ENCODE measurements at regions not wholly inside any gene's neighbourhood (a gene's known extent, or its start where the extent isn't known, plus 50 kb on each side); places are given as distances from the start of the nearest gene placed in this dataset.
A peak's percentile ranks its signal among the peaks of the same experiment; 100 is the strongest.
"Not testable (repeated sequence)": the region's sequence is repeated elsewhere in the genome, so short reads cannot be mapped to it uniquely, and the experiment has no call there.

DNA sequence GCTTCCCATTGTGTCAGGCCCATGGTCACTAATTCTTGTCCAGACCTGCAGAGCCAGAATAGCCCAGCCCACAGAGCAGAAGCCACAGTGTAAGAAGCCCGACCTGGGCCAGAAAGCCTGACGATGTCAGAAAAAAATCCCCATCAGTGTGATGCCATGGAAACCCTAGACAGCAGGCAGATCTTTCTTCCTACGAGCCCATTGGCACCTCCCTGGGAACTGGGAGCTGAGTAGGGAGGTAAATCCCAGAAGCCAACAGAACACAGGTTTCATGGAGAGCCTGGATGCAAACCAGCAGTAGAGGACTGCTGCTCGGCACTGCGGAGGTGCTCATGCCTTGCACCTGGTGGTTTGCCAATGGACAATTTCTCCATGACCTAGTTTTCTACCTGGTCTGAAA is 82.2 kb upstream of the SLC22A16 start:
- no peak for DNase-seq

DNA sequence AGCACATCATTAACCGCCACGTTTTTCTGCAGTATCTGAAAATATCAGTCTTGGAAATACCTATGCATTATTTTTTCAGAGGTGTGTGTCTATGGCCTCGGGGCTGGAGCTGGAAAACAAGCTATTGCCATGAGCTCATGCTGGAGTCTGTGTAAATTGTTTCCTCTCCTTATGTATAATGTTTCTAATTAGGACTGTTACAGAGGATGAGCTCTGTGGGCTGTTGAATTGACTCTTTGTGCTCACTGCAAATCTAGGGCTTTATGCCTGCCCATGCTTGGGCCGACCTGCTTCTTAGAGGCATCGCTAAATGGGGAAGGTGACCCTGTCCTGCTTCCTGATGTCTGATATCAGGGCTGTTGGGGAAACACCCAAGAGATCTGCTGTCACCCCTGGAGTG is 80.8 kb upstream of the SLC22A16 start:
- DNase-seq, result peak; percentile 23

DNA sequence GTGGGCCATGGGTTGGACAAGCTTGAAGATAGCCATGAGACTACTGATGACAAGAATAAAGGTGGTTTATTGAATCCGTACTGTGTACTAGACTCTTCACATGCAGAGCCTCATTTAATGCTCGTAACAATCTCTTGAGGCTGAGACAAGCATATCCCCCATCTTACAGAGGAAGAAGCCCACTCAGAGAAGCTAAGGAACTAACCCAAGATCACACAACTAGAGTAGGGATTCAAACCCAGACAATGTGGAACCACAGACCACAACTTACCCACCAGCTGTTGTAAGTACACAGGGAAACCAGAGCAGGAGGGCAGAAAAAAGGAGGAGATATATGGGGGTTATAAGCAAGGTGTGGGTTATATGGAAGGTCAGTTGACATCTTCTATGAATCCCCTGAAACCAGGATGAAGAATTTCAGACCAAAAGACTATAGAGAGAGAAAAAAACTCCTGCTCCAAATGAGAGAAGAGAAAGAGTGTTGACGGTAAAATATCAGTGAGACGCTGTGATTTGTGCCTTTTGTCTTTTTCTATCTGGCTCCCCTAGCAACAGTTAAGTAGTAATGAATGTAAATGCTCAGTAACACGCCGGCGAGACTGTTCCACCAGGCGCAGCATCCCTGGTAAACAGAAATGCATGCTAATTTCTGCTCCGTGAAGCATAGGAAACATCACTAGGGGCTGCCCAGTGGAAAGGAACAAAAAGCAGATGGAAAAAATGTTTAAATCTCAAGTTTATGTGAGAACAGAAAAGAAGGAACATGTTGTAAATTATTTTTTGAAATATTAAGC is 80.1 kb upstream of the SLC22A16 start:
- no peak for DNase-seq

DNA sequence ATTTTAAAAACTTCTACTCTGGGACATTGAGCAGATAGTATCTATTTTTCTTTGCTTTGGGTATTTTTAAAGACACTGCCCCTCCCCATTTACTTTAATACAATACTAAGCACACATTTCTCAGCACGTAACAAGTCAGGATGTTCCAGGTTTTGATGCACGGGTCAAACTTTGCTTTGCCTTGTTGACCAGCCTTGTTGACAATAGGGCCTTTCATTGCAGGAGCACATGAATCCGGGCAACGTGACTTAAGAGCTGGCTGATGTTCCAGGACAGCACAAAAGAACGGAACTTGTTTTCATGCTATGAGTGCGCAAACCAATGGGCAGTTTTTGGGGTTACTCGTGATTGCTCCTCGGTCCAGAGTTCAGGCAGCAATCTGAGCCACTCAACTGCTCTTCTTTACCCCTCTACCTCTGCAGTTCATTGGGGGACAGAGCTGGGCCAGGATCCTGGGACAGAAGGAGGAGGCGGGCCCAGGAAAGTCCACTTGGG is 78.6 kb upstream of the SLC22A16 start:
- DNase-seq, result no peak

DNA sequence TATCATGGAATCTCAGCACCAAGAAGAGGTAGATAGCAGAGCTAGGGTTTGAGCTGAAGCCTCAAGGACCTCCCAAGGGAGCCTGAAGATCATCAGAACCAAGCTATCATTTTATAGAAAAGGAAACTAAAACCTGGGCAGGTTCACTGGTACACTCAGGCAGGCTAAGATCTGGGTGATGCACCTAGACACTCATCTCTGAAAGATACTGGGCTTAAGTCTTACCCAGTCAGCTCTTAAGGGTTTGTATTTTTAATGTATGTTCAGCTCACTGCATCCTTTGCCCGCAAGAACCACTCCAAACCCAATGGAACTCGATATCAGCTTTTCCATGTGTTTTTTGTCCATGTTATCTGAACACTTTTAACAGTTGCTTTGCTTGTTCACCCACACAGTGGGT is 78.0 kb upstream of the SLC22A16 start:
- no peak for DNase-seq

DNA sequence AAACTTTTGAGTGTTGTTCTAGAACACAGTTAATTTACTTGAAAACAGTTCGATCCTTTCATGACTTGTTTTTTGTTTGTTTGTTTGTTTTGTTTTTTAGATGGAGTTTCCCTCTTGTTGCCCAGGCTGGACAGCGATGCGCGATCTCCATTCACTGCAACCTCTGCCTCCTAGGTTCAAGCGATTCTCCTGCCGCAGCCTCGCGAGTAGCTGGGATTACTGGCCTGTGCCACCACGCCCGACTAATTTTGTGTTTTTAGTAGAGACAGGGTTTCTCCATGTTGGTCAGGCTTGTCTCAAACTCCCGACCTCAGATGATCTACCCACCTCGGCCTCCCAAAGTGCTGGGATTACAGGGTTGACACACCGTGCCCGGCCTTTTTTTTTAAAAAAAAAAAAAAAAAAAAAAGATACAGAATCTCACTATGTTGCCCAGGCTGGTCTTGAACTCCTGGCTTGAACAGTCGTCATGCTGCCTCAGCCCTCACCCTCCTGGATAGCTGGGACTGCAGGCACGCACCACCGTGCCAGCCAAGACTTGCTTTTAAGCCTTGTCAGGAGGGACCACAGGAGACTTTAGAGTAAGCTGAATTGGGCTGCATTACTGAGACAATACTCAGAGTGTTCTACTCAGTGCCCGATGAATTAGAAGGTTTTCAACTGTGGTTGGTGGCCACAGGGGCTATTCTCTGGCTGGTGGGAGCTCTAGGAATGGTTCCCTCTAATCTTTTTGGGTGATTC is 76.7 kb upstream of the SLC22A16 start:
- no peak for DNase-seq

DNA sequence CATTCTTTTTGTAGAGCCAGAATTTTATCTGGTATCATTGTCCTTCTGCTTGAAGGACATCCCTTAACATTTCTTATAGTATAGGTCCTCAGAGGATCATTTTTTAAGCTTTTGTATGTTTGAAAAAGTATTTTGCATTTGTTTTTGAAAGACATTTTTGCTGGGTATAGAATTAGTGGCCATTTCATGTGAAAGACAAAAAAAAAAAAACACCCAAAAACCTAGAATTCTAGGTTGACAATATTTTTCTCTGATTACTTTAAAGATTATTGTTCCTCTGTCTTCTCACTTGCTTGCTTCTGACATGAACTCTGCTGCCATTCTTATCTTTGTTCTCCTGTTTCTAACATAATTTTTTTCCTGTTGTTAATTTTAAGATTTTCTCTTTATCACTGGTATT is 75.7 kb upstream of the SLC22A16 start:
- DNase-seq, result no peak

DNA sequence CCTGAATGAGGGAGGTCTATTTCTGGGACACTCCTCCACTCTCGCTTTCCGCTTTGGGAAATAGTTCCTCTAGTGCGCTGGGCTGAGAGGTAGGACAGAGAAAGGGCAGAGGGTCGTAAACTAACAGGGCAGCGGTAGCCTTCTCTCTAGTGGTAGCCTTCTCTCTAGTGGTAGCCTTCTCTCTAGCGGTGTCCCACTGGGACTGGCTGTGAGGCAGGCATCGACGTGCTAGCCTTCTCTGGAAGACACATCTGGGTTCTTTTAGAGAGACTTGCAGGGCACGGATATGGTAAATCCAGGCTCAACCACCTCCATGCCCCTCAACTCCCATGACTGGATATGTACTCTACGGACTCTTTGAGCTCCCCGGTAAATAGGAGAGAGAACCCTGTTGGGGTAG is 74.7 kb upstream of the SLC22A16 start:
- DNase-seq, result no peak

DNA sequence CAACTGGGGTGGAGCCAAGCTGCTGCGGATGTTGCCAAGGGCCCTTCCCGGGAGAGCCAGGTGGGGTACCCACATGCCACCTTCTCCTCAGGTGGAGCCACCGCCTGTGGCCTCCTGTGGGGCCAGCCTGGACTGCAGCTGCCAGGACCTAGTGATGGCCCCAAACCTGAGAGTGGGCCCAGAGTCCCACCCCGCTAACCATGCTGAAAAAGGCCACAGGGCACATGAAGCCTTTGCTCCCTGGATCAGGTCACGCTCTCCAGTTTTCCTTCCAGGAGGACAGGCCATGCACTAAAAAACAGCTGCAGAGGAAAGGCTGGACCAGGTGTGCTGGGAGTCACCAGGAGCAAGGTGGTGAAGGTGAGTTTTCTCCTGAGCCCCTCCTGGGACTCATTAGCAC is 73.9 kb upstream of the SLC22A16 start:
- DNase-seq, result no peak

DNA sequence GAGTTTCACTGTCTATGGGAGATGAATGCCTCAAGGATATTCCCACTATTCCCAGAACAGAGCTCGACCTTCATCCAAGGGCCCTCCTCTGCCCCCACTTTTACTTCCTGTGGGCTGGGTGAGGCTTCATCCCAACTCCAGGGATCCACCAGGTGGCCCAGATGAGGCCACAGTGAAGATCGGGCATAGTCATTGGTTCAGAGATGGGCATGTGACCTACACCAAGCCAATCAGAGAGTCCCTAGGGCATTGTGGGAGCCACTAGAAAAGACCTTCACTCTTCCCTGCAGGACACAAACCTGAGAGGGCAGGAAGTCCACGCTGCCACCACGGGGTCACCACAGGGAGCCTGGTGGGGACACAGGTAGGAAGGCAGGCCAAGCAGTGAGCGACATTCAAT is 72.9 kb upstream of the SLC22A16 start:
- no peak for DNase-seq

DNA sequence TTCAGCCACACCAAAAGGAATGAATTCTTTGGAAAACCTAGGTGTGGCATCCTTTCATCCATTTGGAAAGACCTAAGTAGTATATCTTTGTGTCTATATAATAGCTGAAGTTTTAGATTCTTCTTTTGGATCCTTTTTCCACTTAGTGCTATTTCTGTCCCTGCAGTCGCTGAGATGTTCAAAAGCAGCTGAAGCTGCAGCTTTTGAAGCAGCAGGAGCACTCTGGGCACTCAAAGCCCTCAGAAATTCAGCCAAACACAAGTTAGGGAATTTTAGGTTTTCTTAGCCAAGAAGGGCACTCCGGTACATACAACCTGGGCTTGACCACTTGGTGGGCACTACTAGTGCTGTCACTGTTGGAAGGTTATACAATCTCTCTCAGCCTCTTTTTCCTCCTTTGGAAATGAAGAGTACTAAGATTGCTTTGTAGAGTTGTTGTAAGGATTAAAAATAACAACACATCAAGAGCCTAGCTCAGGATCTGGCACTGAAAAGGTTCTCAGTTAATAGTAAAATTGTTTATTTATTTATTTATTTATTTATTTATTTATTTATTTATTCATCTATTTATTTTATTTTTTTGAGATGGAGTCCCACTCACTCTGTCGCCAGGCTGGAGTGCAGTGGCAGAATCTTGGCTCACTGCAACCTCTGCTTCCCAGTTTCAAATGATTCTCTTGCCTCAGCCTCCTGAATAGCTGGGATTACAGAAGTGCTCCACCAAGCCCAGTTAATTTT is 71.9 kb upstream of the SLC22A16 start:
- no peak for DNase-seq

DNA sequence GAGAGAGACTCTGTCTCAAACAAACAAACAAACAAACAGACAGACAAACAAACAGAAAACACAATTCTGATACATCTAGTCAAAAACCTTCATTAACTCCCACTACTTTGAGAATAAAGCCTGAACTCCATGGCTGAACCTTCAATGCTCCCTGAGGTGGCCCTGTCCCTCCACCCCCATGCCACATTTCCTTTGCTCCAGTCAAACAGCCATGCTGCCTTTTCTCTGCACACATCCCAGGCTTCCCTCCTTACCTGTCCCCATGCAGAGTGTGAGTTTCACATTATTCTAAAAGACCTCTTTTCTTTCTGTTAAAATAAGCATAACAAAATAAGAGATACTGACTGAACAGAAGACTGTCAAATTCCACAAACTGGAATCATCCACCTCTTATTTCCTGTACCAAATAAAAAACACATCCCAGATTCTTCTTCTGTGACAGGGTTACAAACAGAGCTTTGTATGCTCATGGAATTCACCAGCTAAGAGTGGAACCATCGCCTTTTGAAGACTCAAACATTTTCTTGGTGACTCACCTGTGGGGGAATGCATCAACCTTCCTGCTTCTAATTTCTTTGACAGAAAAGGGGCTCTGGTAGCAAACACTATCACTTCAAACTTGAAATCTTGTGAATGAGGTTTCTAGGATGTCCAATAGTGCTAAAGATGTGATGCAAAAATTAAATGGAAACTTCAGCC is 71.0 kb upstream of the SLC22A16 start:
- DNase-seq, result no peak

DNA sequence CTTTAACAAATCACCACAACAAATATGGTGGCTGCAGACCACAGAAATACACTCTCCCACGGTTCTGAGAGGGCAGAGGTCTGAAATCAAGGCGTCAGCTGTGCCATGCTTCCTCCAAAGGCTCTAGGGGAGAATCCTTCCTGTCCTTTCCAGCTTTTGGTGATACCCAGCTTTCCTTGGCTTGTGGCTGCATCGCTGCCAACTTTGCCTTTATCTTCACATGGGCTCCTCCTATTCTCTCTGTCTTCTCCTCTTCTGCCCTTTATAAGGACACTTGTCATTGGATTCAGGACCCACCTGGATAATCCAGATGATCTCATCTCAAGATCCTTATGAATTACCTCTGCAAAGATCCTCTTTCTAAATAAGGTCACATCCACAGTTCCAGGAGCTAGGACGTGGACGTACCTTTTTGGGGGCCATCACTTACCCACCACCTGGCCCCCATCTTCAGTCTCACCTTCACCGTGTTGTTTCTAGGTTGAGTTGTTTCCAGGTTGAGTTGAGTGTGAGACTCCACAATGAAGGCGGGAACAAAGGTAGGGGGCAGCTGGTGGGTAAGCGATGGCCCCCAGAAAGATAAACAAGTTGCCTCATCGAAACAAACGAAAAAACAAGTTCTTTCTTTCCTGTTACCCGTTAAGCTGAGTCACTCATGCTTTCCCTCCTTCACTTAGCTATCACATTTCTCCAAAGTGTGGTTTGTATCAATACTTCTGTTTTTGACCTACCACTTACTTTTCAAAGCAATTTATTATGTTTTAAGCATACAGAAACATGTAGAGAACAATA is 68.9 kb upstream of the SLC22A16 start:
- DNase-seq, result no peak

DNA sequence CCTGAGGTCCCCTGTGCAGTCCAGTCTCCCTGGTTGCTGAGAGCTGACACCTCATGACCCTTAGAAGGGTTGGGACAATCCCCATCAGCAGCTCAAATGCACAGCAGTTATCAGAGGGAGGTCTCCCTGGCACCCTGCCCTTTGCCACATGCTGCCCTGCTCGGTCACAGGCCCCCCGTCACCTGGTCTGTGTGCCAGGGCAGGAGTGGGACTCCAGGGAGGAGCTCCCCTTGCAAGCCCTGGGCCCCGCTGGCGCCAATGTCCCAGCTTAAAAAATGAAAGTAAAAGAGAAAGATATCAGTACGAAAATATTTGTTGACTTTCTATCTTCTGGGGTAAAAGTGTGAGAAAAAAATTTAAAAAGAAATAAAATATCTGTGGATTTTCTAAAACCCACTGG is 68.1 kb upstream of the SLC22A16 start:
- no peak for DNase-seq

DNA sequence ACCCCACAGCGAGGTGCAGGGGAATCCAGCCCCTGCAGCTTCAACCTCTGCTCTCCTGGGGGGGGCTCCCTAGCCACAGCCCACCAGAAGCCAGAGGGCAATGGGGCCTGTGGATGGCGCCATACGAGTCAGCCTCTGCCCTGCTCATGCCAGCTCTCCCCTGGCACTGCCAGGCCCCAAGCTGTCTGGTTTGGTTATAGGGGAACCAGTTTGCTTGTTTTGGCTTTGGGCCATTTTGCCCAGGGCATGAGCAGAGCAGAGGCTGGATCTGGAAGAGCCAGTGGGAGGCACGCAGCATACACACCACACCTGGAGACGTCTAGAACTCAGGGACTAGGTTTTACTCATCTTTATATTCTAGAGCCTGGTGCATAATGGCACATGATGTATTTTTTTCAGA is 66.7 kb upstream of the SLC22A16 start:
- no peak for DNase-seq

DNA sequence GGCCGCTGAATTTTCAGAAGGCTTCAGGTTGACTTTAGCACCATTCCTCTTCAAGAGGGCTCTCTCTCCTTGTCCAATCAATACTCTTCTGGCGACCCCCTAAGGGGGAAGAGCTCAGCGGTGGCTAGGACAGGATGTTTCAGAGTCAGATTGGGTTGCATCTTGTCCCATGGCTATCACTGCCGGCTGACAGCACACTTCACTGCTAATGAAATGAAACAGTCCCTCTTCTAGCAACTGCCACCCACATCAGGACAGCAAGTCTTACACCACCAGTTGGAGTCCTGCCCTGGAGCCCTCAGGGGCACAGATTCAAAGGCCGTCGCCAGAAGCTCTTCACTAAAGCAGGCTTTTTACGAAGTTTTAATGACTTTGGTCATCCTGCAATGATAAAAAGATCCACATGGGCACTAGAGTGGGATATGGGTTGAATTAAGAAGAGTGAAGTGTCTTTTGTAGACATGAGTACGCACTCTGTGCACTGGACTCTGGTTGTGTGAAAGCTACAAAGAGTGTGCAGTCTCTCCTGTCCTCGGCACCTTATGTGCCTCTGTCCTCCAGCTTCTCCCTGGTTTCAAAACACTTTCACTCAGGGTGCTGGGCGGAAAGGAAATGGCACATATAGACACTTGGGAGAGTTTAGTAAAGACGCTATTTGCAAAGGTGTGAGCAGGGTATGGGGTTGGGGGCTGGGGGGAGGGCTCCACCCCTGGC is 66.1 kb upstream of the SLC22A16 start:
- no peak for DNase-seq

DNA sequence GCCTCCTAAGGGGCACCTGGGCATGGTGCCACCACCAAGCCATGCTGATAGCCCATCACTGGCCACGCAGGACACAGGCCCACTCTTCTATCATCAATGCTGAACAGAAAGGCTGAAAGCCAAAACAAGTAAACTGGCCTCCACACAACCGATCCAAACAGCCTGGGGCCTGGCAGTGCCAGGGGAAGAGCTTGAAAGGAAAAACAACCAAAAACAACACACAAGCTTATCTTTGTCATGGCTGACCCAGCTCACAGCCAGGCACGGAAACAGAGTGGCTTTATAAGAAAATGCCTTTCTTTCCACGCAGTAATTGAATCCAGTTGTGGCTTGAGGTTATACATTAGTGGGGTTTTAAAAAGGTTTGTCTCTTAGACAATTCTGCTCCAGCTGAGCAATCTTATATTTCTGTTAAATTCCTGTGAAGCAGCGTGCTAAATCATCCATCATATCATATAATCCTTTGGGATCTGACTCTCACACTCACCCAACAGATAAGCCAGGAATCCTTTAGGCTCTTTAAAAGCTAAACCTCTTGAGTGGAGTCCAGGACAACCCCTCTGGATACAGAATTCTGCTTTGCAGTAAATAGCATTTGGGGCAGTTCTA is 65.4 kb upstream of the SLC22A16 start:
- DNase-seq, result no peak

DNA sequence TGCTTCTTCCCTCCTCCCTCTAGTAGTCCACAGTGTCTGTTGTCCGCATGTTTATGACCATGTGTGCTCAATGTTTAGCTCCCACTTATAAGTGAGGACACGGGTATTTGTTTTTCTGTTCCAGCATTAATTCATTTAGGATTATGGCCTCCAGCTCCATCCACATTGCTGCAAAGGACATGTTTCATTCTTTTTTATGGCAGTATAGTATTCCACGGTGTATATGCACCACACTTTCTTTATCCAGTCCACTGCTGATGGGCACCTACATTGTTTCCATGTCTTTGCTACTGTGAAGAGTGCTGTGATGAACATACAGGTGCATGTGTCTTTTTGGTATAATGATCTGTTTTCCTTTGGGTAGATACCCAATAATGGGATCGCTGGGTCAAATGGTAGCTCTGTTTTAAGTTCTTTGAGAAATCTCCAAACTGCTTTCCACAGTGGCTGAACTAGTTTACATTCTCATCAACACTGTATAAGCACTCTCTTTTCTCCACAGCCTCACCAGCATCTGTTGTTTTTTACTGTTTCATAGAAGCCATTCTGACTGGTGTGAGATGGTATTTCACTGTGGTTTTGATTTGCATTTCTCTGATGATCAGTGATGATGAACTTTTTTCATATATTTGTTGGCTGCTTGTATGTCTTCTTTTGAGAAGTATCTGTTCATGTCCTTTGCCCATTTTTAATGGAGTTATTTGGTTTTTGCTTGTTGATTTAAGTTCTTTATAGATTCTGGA is 63.0 kb upstream of the SLC22A16 start:
- DNase-seq, result not testable (repeated sequence)

DNA sequence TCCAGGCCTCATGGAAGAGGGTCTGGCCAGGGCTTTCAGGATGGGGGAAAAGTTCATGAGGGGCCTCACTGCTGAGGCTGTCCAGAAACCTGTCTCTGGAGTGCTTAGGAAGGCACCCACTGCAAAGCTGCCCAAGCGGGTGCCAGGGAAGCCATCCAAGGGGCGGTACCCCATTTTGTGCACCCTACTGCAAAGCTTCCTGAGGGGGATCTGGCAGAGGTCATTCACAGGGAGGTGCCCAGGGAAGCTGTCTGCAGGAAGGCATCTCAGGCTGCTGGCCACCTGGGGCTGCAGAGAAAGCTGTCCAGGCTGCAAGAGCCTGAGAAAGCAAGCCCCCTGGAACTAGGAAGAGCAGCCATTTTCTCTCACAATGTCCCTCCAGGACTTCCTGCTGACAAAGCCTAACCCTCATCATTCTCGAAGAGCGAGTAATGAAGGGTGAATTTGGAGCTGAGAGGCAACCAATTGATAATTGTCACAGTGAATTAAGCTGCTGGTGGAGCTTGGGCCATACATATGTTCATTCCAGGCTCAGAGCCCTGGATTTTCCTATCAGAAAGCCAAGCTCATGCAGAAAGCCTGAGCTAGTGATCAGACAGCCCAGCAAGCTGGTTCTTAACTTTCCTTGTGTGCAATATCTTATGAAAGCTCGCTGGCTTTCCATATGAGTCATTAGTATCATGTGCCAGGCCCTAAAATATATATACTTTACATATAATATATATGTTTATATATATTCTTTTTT is 62.2 kb upstream of the SLC22A16 start:
- no peak for DNase-seq

Data from retina (tissue), 1 donor.